KMS-11 (cell line): ENCODE measurements at regions not wholly inside any gene's neighbourhood (a gene's known extent, or its start where the extent isn't known, plus 50 kb on each side); places are given as distances from the start of the nearest gene placed in this dataset.

ENCODE experiments used
- H2AFZ ChIP-seq: fragments of 200-600 bp; sonication (generic); 2 replicates; pipeline ENCODE4 v1.6.1; 2016; ENCODE audit warnings: antibody characterized with exemption, mixed run types, low read depth
- H3K27ac ChIP-seq: fragments of 200-600 bp; sonication (generic); 2 replicates; pipeline ENCODE4 v1.6.1; 2016; ENCODE audit warnings: mild to moderate bottlenecking, mixed run types
- H3K27me3 ChIP-seq: fragments of 200-600 bp; sonication (generic); 2 replicates; pipeline ENCODE4 v1.6.1; 2017; ENCODE audit warnings: mild to moderate bottlenecking, low read depth, mixed run types, moderate library complexity; ENCODE audit not compliant: insufficient read depth
- H3K36me3 ChIP-seq: fragments of 200-600 bp; sonication (generic); 2 replicates; pipeline ENCODE4 v1.6.1; 2017; ENCODE audit warnings: mild to moderate bottlenecking, mixed run types; ENCODE audit not compliant: insufficient read depth
- H3K4me1 ChIP-seq: fragments of 200-600 bp; sonication (generic); 2 replicates; pipeline ENCODE4 v1.6.1; 2016; ENCODE audit warnings: mild to moderate bottlenecking, low read depth, mixed run types; ENCODE audit not compliant: poor library complexity, severe bottlenecking
- H3K4me2 ChIP-seq: fragments of 200-600 bp; sonication (generic); 2 replicates; pipeline ENCODE4 v1.7.0; 2016; ENCODE audit warnings: mild to moderate bottlenecking, mixed run types
- H3K4me3 ChIP-seq: fragments of 200-600 bp; sonication (generic); IDR thresholded peaks from 2 replicates; pipeline ENCODE4 v1.6.1; 2017; ENCODE audit warnings: low read depth, low read length, mixed read lengths; ENCODE audit not compliant: insufficient read depth
- H3K79me2 ChIP-seq: fragments of 200-600 bp; sonication (generic); 2 replicates; pipeline ENCODE4 v1.6.1; 2016; ENCODE audit warnings: low read depth, mixed run types; ENCODE audit not compliant: insufficient read depth
- H3K9ac ChIP-seq: fragments of 200-600 bp; sonication (generic); 2 replicates; pipeline ENCODE4 v1.6.1; 2016; ENCODE audit warnings: mild to moderate bottlenecking, mixed run types
- H4K20me1 ChIP-seq: fragments of 200-600 bp; sonication (generic); 2 replicates; pipeline ENCODE4 v1.6.1; 2016; ENCODE audit warnings: mild to moderate bottlenecking, mixed run types; ENCODE audit not compliant: insufficient read depth
- TF ChIP-seq, protein P1 (sequence below): fragments of 200-600 bp; sonication (generic); conservative IDR thresholded peaks from 2 replicates; pipeline ENCODE4 v1.6.1; 2017; ENCODE audit warnings: low read depth, mild to moderate bottlenecking, antibody characterized with exemption, low read length, moderate library complexity, mixed read lengths

DNA sequence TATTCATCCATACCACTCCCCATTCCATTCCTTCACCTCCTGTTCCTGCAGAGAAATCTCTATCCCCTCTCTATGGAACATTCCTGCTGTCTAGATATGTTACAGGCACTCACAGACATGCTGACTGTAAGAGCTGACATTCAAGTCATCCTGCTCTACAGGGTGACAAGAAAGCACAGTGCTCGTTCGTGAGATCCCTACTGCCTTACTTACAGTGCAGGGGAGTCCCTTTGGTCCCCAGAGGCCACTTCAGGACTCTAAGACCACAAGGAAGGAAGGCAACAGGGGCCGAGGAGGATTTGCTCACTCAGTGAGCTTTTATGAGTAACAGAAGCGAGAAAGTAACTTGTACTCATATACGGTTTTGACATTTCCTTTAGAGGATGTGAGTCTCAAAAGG is 110.5 kb downstream of the GAS1 start:
- H3K4me2 ChIP-seq = no peak overlapping the region
- TF ChIP-seq, protein P1, sequence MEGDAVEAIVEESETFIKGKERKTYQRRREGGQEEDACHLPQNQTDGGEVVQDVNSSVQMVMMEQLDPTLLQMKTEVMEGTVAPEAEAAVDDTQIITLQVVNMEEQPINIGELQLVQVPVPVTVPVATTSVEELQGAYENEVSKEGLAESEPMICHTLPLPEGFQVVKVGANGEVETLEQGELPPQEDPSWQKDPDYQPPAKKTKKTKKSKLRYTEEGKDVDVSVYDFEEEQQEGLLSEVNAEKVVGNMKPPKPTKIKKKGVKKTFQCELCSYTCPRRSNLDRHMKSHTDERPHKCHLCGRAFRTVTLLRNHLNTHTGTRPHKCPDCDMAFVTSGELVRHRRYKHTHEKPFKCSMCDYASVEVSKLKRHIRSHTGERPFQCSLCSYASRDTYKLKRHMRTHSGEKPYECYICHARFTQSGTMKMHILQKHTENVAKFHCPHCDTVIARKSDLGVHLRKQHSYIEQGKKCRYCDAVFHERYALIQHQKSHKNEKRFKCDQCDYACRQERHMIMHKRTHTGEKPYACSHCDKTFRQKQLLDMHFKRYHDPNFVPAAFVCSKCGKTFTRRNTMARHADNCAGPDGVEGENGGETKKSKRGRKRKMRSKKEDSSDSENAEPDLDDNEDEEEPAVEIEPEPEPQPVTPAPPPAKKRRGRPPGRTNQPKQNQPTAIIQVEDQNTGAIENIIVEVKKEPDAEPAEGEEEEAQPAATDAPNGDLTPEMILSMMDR = no peak
- no peaks in the 10 kb centered on the region for H3K4me1 ChIP-seq
- H3K27ac ChIP-seq = no peak overlapping the region
- no peaks in the 10 kb centered on the region for H3K27me3 ChIP-seq
- H4K20me1 ChIP-seq = no peaks in the 10 kb centered on the region
- no peaks in the 10 kb centered on the region for H3K79me2 ChIP-seq
- no peak overlapping the region for H3K4me3 ChIP-seq
- H3K36me3 ChIP-seq = no peaks in the 10 kb centered on the region
- no peak overlapping the region for H3K9ac ChIP-seq
- H2AFZ ChIP-seq = no peak overlapping the region

DNA sequence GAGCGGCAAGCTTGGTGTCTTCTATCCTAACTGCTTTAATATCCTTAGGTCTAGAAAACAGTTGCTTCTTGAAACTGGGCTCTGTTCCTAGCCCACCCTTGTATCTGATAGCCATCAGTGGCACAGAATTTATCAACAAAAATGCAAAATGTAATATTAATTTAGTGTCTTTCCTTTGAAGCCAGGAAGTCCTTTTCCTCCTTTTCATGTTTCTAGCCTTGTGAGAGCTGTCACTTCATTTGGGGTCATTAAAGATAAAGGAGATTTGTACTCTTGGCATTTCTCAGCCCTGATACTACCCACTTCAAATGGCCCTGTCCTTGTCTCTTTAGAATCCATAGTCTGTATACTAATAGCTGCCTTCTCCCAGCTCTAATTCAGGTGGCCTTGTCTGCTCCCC is 111.0 kb downstream of the GAS1 start:
- Histone ChIP-seq H3K27me3 (no peaks in the 10 kb centered on the region), H3K27ac (no peak overlapping the region), H3K36me3 (no peaks in the 10 kb centered on the region), H3K4me2 (no peak overlapping the region), H2AFZ (no peak overlapping the region), H3K79me2 (no peaks in the 10 kb centered on the region), H3K4me3 (no peak overlapping the region), H3K4me1 (no peaks in the 10 kb centered on the region), H3K9ac (no peak overlapping the region), H4K20me1 (no peaks in the 10 kb centered on the region)
- TF ChIP-seq, protein P1 = no peak

DNA sequence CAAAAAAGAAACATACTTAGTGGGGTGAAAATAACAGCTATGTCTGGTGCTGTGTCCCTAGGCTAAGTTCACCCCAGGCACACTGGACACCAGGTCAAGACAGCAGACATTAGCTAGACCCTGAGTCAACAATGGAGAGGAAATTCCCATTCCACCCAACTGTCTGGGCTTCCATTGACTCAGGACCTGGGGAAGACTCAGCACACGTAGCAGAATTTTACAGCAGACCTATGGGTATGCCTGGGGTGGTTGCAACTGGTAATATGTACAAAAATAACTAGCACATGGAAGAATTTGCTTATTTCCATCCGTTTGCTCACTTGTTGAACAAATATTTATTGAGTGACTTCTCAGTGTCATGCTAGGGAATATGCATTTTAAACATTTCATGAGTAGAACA is 117.0 kb downstream of the GAS1 start:
- Histone ChIP-seq H3K4me3 (no peak overlapping the region), H3K27ac (no peak overlapping the region), H3K4me1 (no peaks in the 10 kb centered on the region), H3K79me2 (no peaks in the 10 kb centered on the region), H3K4me2 (no peak overlapping the region), H3K36me3 (no peaks in the 10 kb centered on the region), H3K27me3 (no peaks in the 10 kb centered on the region), H4K20me1 (no peaks in the 10 kb centered on the region), H2AFZ (no peak overlapping the region), H3K9ac (no peak overlapping the region)
- TF ChIP-seq, protein P1 = no peak

DNA sequence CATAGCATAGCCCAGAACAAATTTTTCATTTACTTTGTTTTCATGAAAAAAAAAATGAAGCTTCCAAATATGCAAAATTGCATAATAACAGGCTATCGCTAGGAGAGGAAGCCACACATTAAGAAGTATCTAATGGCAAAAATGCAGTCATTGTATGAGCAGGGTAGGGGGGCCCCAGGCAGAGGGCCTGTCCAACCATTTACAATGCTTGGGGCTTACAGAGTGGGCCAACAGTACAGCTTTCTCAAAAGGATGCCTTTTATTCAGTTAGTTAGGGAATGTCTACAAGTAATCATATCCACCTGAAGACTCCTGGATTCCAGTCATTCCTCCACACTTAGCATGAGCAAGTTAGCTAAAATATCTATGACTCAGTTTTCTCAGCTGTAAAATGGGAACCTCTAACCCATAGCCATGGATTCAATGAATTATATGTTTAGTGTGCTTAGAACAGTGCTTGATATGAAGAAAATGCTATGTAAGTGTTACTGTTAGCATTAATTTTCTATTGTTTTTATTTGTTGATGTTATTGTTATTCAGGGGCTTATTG is 117.7 kb downstream of the GAS1 start:
- H3K27ac ChIP-seq = no peak overlapping the region
- TF ChIP-seq, protein P1 = no peak

DNA sequence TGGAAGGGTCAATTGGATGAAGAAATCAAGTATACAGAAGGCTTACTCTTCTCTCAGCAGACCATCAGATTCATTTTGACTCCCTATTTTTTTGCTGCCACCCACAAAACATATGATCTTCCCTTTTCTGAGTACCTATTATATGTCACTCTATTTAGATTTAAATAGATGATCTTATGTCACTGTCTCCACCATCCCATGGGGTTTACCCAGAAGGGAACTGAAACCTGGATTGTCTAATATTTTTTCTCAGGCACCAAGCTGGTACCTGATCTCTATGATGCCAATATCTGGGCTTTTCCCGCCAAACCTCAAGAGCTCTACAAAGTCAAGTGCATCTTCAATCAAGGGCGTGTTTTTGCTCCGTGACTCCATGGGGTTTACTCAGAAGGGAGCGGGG is 118.7 kb downstream of the GAS1 start:
- no peaks in the 10 kb centered on the region for H4K20me1 ChIP-seq
- TF ChIP-seq, protein P1 = no peak
- H3K9ac ChIP-seq = no peak overlapping the region
- no peaks in the 10 kb centered on the region for H3K36me3 ChIP-seq
- H3K4me2 ChIP-seq = no peak overlapping the region
- no peaks in the 10 kb centered on the region for H3K27me3 ChIP-seq
- H3K4me3 ChIP-seq = no peak overlapping the region
- H3K4me1 ChIP-seq = no peaks in the 10 kb centered on the region
- no peaks in the 10 kb centered on the region for H3K79me2 ChIP-seq
- no peak overlapping the region for H3K27ac ChIP-seq
- H2AFZ ChIP-seq = no peak overlapping the region

More for the DNA sequence above, 117.7 kb downstream of the GAS1 start:
- Histone ChIP-seq H3K9ac (no peak overlapping the region), H3K4me2 (no peak overlapping the region), H3K4me3 (no peak overlapping the region), H3K27me3 (no peaks in the 10 kb centered on the region), H2AFZ (no peak overlapping the region), H3K36me3 (no peaks in the 10 kb centered on the region), H3K4me1 (no peaks in the 10 kb centered on the region), H4K20me1 (no peaks in the 10 kb centered on the region), H3K79me2 (no peaks in the 10 kb centered on the region)
